Caco-2 (cell line): ENCODE measurements at regions not wholly inside any gene's neighbourhood (a gene's known extent, or its start where the extent isn't known, plus 50 kb on each side); places are given as distances from the start of the nearest gene placed in this dataset.

Experiments used
- BruUV-seq: library from RNA; stranded (reverse); fragments of 400-500 nt; replicated peaks from 2 replicates; lab custom pipeline; 2021; lab: Mats Ljungman, UMichigan
- CTCF ChIA-PET: fragments of 300-600 bp; sonication (Branson Sonifier 250); formaldehyde crosslinking; loops from one replicate; lab custom pipeline; 2022; ENCODE audit warnings: antibody characterized with exemption; lab: Charles Lee
- POLR2A ChIA-PET: fragments of 300-600 bp; sonication (Branson Sonifier 250); formaldehyde crosslinking; loops from one replicate; lab custom pipeline; 2022; ENCODE audit warnings: antibody characterized with exemption; lab: Charles Lee
- DNase-seq, 2 experiments: peaks; one replicate each; pipeline versions ENCODE4 v3.0.0 to v3.0.0-alpha.2; 2020 to 2022
- H3K27me3 ChIP-seq: replicated peaks from 2 replicates; pipeline ENCODE4 v1.6.0; 2011; ENCODE audit warnings: low read length; ENCODE audit not compliant: control insufficient read depth, insufficient read depth
- H3K36me3 ChIP-seq: 2 replicates; pipeline ENCODE4 v1.5.1; 2011; ENCODE audit warnings: low read length; ENCODE audit not compliant: control insufficient read depth, insufficient read depth
- H3K4me1 ChIP-seq: fragments of 250-450 bp; sonication (Bioruptor Pico); 2 replicates; pipeline ENCODE4 v1.5.1; 2020; ENCODE audit warnings: mild to moderate bottlenecking
- H3K4me3 ChIP-seq: 2 replicates; pipeline ENCODE4 v1.5.1; 2011; ENCODE audit warnings: low read depth, mild to moderate bottlenecking, control low read depth, low read length
- H3K9me3 ChIP-seq: fragments of 250-450 bp; sonication (Bioruptor Pico); 2 replicates; pipeline ENCODE4 v1.5.1; 2020; ENCODE audit warnings: mild to moderate bottlenecking, moderate library complexity
- H3K27ac Mint-ChIP-seq: one replicate; pipeline ENCODE4 v1.8.0; 2022; ENCODE audit warnings: mixed read lengths; ENCODE audit not compliant: unreplicated experiment
- H3K27me3 Mint-ChIP-seq: one replicate; pipeline ENCODE4 v1.8.0; 2022; ENCODE audit warnings: mixed read lengths; ENCODE audit not compliant: insufficient read depth, unreplicated experiment
- H3K36me3 Mint-ChIP-seq: one replicate; pipeline ENCODE4 v1.8.0; 2022; ENCODE audit warnings: mild to moderate bottlenecking, mixed read lengths; ENCODE audit not compliant: insufficient read depth, unreplicated experiment
- H3K4me1 Mint-ChIP-seq: one replicate; pipeline ENCODE4 v1.8.0; 2022; ENCODE audit warnings: low read depth, mixed read lengths; ENCODE audit not compliant: unreplicated experiment
- H3K4me3 Mint-ChIP-seq: one replicate; pipeline ENCODE4 v1.8.0; 2022; ENCODE audit warnings: mild to moderate bottlenecking, moderate library complexity, mixed read lengths; ENCODE audit not compliant: unreplicated experiment
- H3K9me3 Mint-ChIP-seq: one replicate; pipeline ENCODE4 v1.8.0; 2022; ENCODE audit warnings: mixed read lengths; ENCODE audit not compliant: unreplicated experiment
- intact Hi-C: fragments of 100-400 bp; cut with micrococcal nuclease; formaldehyde crosslinking; loops from one replicate; pipeline ENCODE4 v1.10.0; 2022; ENCODE audit not compliant: unreplicated experiment
- TF ChIP-seq, protein P1 (sequence below), 2 experiments: fragments of 200-600 bp in 1 of 2; IDR thresholded peaks; 1 replicate in 1 of 2; 2 replicates in 1 of 2; pipeline versions ENCODE4 v1.5.1 to v1.8.0; 2011 to 2022; ENCODE audit warnings: antibody characterized with exemption in 1 of 2, control low read depth in 1 of 2, inconsistent platforms in 1 of 2, low read depth in 1 of 2, low read length in 1 of 2, mild to moderate bottlenecking in 1 of 2, moderate library complexity in 1 of 2; ENCODE audit not compliant: insufficient read depth in 1 of 2, severe bottlenecking in 1 of 2, unreplicated experiment in 1 of 2

DNA sequence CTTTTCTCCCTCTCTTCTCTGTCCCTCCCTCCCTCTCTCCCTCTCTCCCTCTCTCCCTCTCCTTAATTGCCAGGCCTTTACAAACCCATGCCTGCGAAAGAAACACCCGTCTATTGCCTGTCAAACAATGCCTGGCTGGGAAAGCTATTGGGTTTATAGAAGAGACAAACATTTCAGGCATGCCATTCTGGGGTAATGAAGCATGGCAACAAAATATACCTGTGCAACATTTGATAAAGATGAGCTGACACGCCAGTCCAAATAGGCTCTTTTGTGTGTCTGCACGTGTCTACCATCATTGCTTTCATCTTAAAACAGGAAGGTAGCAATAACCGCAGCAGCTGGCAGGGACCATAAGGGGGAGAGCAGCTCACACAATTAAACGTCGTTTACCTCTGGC lies 282.1 kb downstream of the ZNF516 start:
- no peaks in the 10 kb centered on the region for H3K36me3 Mint-ChIP-seq
- TF ChIP-seq, protein P1, sequence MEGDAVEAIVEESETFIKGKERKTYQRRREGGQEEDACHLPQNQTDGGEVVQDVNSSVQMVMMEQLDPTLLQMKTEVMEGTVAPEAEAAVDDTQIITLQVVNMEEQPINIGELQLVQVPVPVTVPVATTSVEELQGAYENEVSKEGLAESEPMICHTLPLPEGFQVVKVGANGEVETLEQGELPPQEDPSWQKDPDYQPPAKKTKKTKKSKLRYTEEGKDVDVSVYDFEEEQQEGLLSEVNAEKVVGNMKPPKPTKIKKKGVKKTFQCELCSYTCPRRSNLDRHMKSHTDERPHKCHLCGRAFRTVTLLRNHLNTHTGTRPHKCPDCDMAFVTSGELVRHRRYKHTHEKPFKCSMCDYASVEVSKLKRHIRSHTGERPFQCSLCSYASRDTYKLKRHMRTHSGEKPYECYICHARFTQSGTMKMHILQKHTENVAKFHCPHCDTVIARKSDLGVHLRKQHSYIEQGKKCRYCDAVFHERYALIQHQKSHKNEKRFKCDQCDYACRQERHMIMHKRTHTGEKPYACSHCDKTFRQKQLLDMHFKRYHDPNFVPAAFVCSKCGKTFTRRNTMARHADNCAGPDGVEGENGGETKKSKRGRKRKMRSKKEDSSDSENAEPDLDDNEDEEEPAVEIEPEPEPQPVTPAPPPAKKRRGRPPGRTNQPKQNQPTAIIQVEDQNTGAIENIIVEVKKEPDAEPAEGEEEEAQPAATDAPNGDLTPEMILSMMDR (IDR thresholded peaks at IDR 0.05; ENCODE audit: insufficient read depth in 1 of 2, low read depth in 1 of 2, low read length in 1 of 2, severe bottlenecking in 1 of 2, unreplicated experiment in 1 of 2) = no peak
- no peaks in the 10 kb centered on the region for H3K4me1 Mint-ChIP-seq
- no peak overlapping the region for H3K4me3 Mint-ChIP-seq
- H3K9me3 Mint-ChIP-seq = no peaks in the 10 kb centered on the region
- no TSS peak for BruUV-seq
- intact Hi-C loops = no loop called here
- H3K27ac Mint-ChIP-seq = no peak overlapping the region
- POLR2A ChIA-PET = no interaction called here
- CTCF ChIA-PET = no interaction called here
- no peaks in the 10 kb centered on the region for H3K27me3 ChIP-seq
- DNase-seq = no peak
- H3K4me1 ChIP-seq = no peaks in the 10 kb centered on the region
- peaks cover 15% of the 10 kb centered on the region for H3K27me3 Mint-ChIP-seq
- no peaks in the 10 kb centered on the region for H3K36me3 ChIP-seq
- H3K9me3 ChIP-seq = no peaks in the 10 kb centered on the region
- no peak overlapping the region for H3K4me3 ChIP-seq

DNA sequence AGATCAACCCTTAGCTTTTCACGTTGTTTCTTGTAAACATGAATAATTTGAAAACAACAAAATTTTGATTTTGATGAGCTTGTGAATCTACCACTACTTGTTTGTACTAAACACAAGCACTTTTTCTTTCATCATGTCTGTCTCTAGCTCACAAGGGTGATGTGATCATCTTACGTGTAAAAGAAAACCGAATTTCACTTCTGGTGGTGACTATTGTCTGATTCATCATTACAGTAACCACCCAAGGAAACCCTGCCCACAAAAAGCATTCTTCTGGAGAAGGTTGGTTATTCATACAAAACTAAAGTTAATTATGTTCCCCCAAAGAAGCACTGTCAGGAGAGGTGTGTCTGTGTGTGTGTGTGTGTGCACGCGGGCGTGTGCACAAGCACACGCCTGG lies 285.4 kb downstream of the ZNF516 start:
- no peaks in the 10 kb centered on the region for H3K36me3 ChIP-seq
- TF ChIP-seq, protein P1 (IDR thresholded peaks at IDR 0.05; ENCODE audit: insufficient read depth in 1 of 2, low read depth in 1 of 2, low read length in 1 of 2, severe bottlenecking in 1 of 2, unreplicated experiment in 1 of 2) = no peak
- H3K4me1 ChIP-seq = no peaks in the 10 kb centered on the region
- Mint-ChIP-seq H3K4me1 (no peaks in the 10 kb centered on the region), H3K27me3 (peaks cover 22% of the 10 kb centered on the region), H3K36me3 (no peaks in the 10 kb centered on the region), H3K9me3 (no peaks in the 10 kb centered on the region), H3K27ac (no peak overlapping the region), H3K4me3 (no peak overlapping the region)
- CTCF ChIA-PET = no interaction called here
- intact Hi-C loops = no loop called here
- H3K27me3 ChIP-seq = no peaks in the 10 kb centered on the region
- POLR2A ChIA-PET = no interaction called here
- no peak overlapping the region for H3K4me3 ChIP-seq
- H3K9me3 ChIP-seq = no peaks in the 10 kb centered on the region
- no peak for DNase-seq
- BruUV-seq = no TSS peak

DNA sequence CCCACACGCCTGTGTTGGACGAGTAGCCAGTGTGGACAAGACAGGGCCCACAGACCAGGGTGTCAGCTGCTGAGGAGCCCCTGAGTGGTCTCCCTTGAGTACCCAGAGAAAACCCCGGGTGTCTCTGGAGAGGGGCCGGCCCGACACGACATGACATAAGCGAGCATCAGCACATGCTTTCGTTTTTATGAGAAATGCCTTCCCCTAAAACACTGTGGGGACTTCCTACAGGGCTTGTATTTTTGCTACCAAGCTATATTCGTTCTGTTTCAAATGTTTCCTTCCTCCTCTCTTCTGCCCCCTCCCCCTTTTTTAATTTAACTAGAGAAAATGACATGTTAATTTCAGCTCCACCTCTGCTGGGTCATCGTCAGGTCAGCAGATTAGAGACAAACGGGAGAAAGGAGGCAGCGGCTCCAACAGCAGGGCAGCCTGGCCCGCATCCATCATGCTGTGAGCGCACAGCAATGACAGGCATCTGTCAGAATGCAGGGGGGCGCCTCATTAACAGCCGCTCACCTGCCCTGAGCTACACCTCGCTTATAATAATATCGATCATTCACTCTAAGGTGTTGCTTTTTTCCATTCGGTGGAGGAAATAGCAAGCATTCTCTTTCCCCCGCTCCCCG lies 286.2 kb downstream of the ZNF516 start:
- no peaks in the 10 kb centered on the region for H3K9me3 ChIP-seq
- H3K27me3 Mint-ChIP-seq = peaks cover 25% of the 10 kb centered on the region
- intact Hi-C loops = no loop called here
- H3K4me3 ChIP-seq = no peak overlapping the region
- no peak overlapping the region for H3K4me3 Mint-ChIP-seq
- CTCF ChIA-PET = no interaction called here
- POLR2A ChIA-PET = no interaction called here
- H3K36me3 Mint-ChIP-seq = no peaks in the 10 kb centered on the region
- no peaks in the 10 kb centered on the region for H3K36me3 ChIP-seq
- TF ChIP-seq, protein P1 (IDR thresholded peaks at IDR 0.05; ENCODE audit: insufficient read depth in 1 of 2, low read depth in 1 of 2, low read length in 1 of 2, severe bottlenecking in 1 of 2, unreplicated experiment in 1 of 2) = no peak
- no peak overlapping the region for H3K27ac Mint-ChIP-seq
- no TSS peak for BruUV-seq
- no peak for DNase-seq
- H3K9me3 Mint-ChIP-seq = no peaks in the 10 kb centered on the region
- H3K4me1 ChIP-seq = no peaks in the 10 kb centered on the region
- H3K4me1 Mint-ChIP-seq = no peaks in the 10 kb centered on the region
- no peaks in the 10 kb centered on the region for H3K27me3 ChIP-seq
